GM10248 (cell line): ENCODE measurements at regions not wholly inside any gene's neighbourhood (a gene's known extent, or its start where the extent isn't known, plus 50 kb on each side); places are given as distances from the start of the nearest gene placed in this dataset.

Experiments
- CTCF ChIA-PET: fragments of 300-600 bp; sonication (Branson Sonifier 250); formaldehyde crosslinking; extraction: SDS; loops from one replicate; lab custom pipeline; 2021; ENCODE audit warnings: antibody characterized with exemption; lab: Yijun Ruan, JAX
- POLR2A ChIA-PET: fragments of 350-650 bp; sonication (Branson Sonifier 250); formaldehyde crosslinking; extraction: SDS; loops from one replicate; lab custom pipeline; 2020; ENCODE audit warnings: antibody characterized with exemption; lab: Yijun Ruan, JAX
- DNase-seq: peaks from one replicate; pipeline ENCODE4 v3.0.0; 2012; ENCODE audit errors: extremely low spot score
- TF ChIP-seq, protein P1 (sequence below): IDR thresholded peaks from 2 replicates; pipeline ENCODE4 v1.5.1; 2012; ENCODE audit warnings: mild to moderate bottlenecking, low read depth; ENCODE audit errors: extremely low read depth, missing control alignments, control extremely low read depth

DNA sequence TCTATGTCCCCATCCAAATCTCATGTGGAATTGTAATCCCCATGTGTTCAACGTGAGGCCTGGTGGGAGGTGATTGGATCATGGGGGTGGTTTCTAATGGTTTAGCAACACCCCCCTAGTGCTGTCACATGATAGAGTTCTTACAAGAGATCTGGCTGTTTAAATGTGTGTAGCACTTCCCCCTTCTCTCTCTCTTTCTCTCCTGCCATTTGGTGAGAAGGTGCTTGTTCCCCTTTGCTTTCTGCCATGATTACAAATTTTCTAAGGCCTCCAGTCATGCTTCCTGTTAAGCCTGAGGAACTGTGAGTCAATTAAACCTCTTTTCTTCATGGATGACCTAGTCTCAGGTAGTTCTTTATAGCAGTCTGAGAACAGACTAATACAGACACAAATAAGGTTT is 165.4 kb downstream of the OGFRL1 start:
- POLR2A ChIA-PET, result no interaction called here
- CTCF ChIA-PET, result no interaction called here
- no peak for DNase-seq

DNA sequence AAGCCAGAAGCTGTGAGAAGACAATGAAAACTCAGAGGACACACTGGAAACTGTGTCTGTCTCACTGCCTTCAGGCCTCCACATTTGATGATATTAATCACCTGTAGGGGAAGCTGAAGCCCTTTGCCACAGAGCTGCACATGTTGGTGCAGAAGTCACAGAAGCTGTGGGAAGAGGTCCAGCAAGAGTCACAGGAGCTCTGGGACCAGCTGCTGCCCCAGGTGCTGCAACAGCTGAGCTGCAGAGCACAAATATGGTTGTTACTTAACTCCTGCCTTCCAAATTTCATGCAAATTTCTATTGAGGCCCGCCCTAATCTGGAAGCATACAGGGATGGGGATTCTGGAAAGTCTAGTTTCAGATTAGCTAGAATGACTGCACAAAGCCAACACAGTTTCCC is 169.3 kb downstream of the OGFRL1 start:
- POLR2A ChIA-PET, result no interaction called here
- TF ChIP-seq, protein P1, sequence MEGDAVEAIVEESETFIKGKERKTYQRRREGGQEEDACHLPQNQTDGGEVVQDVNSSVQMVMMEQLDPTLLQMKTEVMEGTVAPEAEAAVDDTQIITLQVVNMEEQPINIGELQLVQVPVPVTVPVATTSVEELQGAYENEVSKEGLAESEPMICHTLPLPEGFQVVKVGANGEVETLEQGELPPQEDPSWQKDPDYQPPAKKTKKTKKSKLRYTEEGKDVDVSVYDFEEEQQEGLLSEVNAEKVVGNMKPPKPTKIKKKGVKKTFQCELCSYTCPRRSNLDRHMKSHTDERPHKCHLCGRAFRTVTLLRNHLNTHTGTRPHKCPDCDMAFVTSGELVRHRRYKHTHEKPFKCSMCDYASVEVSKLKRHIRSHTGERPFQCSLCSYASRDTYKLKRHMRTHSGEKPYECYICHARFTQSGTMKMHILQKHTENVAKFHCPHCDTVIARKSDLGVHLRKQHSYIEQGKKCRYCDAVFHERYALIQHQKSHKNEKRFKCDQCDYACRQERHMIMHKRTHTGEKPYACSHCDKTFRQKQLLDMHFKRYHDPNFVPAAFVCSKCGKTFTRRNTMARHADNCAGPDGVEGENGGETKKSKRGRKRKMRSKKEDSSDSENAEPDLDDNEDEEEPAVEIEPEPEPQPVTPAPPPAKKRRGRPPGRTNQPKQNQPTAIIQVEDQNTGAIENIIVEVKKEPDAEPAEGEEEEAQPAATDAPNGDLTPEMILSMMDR, result no peak
- DNase-seq, result no peak
- CTCF ChIA-PET, result no interaction called here

More for the DNA sequence above, 165.4 kb downstream of the OGFRL1 start:
- TF ChIP-seq, protein P1, result no peak

DNA sequence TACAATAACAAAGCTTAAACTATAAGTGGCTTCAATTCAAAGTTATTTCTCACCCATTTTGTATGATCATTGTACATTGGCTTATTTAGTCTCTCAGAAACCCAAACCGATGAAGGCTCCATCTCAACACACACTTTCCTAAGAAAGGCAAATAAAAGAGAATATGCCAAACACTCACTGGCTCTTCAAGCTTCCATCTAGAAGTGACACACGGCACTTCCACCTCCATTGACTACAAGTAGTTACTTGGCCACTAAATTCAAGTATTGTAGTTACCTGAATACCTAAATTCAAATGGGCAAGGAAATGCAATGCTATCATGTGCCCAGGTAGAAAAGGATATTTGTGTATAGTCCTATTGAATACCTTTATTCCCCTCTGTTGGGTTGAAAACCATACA is 170.6 kb downstream of the OGFRL1 start:
- DNase-seq, result no peak
- POLR2A ChIA-PET, result no interaction called here
- TF ChIP-seq, protein P1, result no peak
- CTCF ChIA-PET, result no interaction called here

DNA sequence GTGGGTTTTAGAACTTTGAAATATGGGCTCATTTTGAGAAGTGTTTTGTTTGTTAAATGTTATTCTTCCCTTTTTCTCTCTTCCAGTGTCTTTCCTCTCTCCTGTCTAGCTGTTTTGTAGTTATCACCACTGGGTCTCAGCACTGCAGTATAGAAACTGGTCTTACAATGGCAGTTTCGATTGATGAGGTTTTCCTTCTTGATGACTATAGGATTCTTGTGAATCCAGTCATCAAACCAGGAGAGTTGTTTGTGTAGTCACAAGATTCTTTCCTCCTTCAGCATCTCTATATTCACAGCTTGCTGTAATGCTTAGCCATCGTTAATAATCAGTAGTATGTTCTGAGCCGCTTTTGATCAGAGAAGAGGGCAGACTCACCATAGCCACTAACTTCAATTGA is 172.3 kb downstream of the OGFRL1 start:
- DNase-seq, result no peak
- ChIA-PET CTCF (no interaction called here), POLR2A (no interaction called here)
- TF ChIP-seq, protein P1, result no peak

DNA sequence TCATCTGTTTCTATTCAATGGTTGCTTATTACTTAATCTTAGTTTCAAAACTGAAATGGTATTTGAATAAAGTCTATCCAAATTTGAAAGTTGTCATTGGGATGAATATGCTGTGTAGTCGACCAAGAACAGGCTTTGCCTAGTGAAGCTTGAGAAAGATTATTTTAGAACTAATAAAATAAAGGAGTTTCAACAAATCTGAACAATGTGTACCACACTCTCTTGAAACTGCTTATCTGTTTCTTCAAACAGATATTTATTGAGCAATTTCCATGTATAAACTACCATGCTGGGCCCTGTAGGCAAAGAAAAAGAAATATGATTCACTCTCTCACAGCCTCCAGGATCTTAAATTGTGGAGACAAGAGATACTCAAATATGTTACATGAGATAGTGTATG is 174.4 kb downstream of the OGFRL1 start:
- TF ChIP-seq, protein P1, result no peak
- POLR2A ChIA-PET, result no interaction called here
- DNase-seq, result no peak
- CTCF ChIA-PET, result interaction anchor here (0.9 to 1.1 kb wide), 2 partner anchors 14 to 25 kb away, joined by 3 read pairs; no protein-coding TSS in a partner anchor

DNA sequence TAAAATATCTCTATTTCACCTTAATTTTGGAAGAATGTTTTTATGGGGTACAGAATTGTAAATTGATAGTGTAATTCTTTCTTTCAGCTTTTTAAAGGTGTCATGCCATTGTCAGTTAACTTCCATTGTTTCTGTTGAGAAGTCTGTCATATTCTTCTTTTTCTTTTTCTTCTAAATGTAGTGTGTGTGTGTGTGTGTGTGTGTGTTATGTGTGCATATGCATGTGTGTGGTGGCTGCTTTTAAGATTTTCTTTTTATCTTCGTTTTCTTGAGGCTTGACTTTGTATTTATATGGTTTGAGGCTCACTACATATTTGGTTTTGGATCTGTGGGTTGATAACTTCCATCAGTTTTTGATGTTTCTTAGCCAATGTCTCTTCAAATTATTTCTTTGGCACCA is 176.5 kb downstream of the OGFRL1 start:
- ChIA-PET CTCF (no interaction called here), POLR2A (no interaction called here)
- DNase-seq, result no peak
- TF ChIP-seq, protein P1, result no peak

DNA sequence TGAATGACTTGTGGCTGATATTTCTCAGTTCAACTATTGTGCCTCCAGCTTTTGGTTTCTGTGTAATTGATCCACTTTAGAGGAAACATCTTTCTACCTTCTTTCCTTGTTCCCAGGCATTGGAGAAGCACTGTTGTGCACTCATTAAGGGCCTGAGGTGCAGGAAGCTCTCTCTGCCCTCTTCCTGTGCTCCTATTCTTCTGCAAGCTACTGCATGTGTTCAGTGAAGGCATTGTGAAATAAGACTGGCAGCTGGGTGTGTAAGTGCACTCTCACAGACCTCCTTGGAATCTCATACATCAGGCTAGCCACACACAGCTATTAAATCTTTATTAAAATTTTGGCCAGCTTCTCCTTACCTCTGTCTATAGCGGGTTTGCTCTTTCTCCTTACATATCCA is 177.8 kb downstream of the OGFRL1 start:
- TF ChIP-seq, protein P1, result no peak
- CTCF ChIA-PET, result no interaction called here
- POLR2A ChIA-PET, result no interaction called here

More for the DNA sequence above, 177.8 kb downstream of the OGFRL1 start:
- no peak for DNase-seq
